ENCODE measurements at regions not wholly inside any gene's neighbourhood (a gene's known extent, or its start where the extent isn't known, plus 50 kb on each side); places are given as distances from the start of the nearest gene placed in this dataset.

DNA sequence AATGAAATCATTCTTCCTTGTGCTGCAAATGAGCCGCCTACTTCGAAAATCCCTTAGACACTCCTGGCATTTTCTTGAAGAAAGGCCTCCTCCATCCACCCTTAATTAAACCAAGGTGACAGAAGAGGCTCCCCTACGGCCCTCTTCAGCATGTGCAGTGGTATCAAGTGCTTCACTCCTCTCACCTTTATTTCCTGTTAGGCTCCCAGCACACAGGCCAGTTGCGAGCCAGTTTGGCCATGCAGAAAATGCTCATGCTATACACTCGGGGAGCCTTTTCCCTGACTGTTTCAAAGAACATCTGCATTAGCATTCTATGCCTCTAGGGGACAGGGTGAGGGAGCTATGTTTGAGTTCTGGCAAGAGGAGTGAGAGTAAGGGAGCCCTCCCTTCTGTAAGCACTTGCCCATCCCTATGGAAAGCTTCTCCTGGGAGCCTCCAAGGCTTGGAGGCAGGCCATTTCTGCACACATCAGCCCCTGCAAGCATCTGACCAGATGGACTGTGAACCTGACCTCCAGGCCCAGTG lies 291.5 kb downstream of the RPS29 start:
- Histone ChIP-seq H3K79me2 (ENCODE audit: control insufficient read depth, low read length) (no peaks in the 10 kb centered on the region), H3K9me3 (ENCODE audit: control insufficient read depth, insufficient read depth, low read length) (no peaks in the 10 kb centered on the region), H3K27me3 (ENCODE audit: control insufficient read depth, low read length) (no peaks in the 10 kb centered on the region), H3K4me1 (ENCODE audit: control insufficient read depth, low read length) (no peaks in the 10 kb centered on the region), H3K4me3 (ENCODE audit: low read length) (no peak overlapping the region), H3K9me2 (replicated peaks; ENCODE audit: control insufficient read depth, low read length) (no peaks in the 10 kb centered on the region), H4K20me1 (ENCODE audit: control insufficient read depth, insufficient read depth, low read depth, low read length) (no peaks in the 10 kb centered on the region), H3K27ac (ENCODE audit: low read depth, low read length) (no peak overlapping the region), H3K36me3 (ENCODE audit: control insufficient read depth, low read length) (no peaks in the 10 kb centered on the region), H3K4me2 (ENCODE audit: low read length) (no peak overlapping the region), H3F3A (ENCODE audit: control insufficient read depth, insufficient read depth) (no peaks in the 10 kb centered on the region)
- no peak for TF ChIP-seq EZH2phosphoT487 (IDR thresholded peaks at IDR 0.05; ENCODE audit: borderline replicate concordance, low read length)
- TF ChIP-seq, protein P1, sequence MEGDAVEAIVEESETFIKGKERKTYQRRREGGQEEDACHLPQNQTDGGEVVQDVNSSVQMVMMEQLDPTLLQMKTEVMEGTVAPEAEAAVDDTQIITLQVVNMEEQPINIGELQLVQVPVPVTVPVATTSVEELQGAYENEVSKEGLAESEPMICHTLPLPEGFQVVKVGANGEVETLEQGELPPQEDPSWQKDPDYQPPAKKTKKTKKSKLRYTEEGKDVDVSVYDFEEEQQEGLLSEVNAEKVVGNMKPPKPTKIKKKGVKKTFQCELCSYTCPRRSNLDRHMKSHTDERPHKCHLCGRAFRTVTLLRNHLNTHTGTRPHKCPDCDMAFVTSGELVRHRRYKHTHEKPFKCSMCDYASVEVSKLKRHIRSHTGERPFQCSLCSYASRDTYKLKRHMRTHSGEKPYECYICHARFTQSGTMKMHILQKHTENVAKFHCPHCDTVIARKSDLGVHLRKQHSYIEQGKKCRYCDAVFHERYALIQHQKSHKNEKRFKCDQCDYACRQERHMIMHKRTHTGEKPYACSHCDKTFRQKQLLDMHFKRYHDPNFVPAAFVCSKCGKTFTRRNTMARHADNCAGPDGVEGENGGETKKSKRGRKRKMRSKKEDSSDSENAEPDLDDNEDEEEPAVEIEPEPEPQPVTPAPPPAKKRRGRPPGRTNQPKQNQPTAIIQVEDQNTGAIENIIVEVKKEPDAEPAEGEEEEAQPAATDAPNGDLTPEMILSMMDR (IDR thresholded peaks at IDR 0.05; ENCODE audit: low read depth, low read length, poor library complexity, severe bottlenecking) = no peak

DNA sequence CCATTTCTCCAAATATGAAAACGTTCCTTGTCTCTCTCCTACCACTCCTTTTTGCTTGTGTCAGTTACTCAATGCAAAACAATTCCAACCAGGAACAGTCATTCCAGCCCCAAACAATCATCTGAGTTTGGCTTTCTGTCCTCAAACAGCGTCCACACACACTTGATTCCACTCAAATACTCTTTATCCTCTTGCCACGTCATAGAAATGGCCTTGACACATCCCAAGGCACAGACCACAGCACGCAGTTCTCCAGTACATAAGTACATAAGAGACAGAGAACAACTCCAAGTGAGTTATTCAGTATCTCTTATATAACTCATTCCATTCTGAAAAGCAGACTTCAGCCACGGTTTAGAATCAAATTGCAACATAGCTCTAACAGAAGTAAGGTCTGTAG lies 299.2 kb downstream of the RPS29 start:
- no peaks in the 10 kb centered on the region for H3K4me1 ChIP-seq (ENCODE audit: control insufficient read depth, low read length)
- H3F3A ChIP-seq (ENCODE audit: control insufficient read depth, insufficient read depth) = no peaks in the 10 kb centered on the region
- H3K4me2 ChIP-seq (ENCODE audit: low read length) = no peak overlapping the region
- H3K9me3 ChIP-seq (ENCODE audit: control insufficient read depth, insufficient read depth, low read length) = no peaks in the 10 kb centered on the region
- H3K9me2 ChIP-seq (replicated peaks; ENCODE audit: control insufficient read depth, low read length) = no peaks in the 10 kb centered on the region
- H3K27me3 ChIP-seq (ENCODE audit: control insufficient read depth, low read length) = peaks cover 2% of the 10 kb centered on the region; the same call in 1 of the 2 replicates
- H3K27ac ChIP-seq (ENCODE audit: low read depth, low read length) = no peak overlapping the region
- no peak for TF ChIP-seq EZH2phosphoT487 (IDR thresholded peaks at IDR 0.05; ENCODE audit: borderline replicate concordance, low read length)
- TF ChIP-seq, protein P1 (IDR thresholded peaks at IDR 0.05; ENCODE audit: low read depth, low read length, poor library complexity, severe bottlenecking) = no peak
- H3K36me3 ChIP-seq (ENCODE audit: control insufficient read depth, low read length) = no peaks in the 10 kb centered on the region
- H3K79me2 ChIP-seq (ENCODE audit: control insufficient read depth, low read length) = no peaks in the 10 kb centered on the region
- no peaks in the 10 kb centered on the region for H4K20me1 ChIP-seq (ENCODE audit: control insufficient read depth, insufficient read depth, low read depth, low read length)
- no peak overlapping the region for H3K4me3 ChIP-seq (ENCODE audit: low read length)

- peaks cover 2% of the 10 kb centered on the region; the same call in 1 of the 2 replicates for H3K27me3 ChIP-seq (ENCODE audit: control insufficient read depth, low read length)
- H4K20me1 ChIP-seq (ENCODE audit: control insufficient read depth, insufficient read depth, low read depth, low read length) = no peaks in the 10 kb centered on the region
- no peaks in the 10 kb centered on the region for H3K36me3 ChIP-seq (ENCODE audit: control insufficient read depth, low read length)
- no peak overlapping the region for H3K27ac ChIP-seq (ENCODE audit: low read depth, low read length)
- H3K9me2 ChIP-seq (replicated peaks; ENCODE audit: control insufficient read depth, low read length) = no peaks in the 10 kb centered on the region
- TF ChIP-seq, protein P1 (IDR thresholded peaks at IDR 0.05; ENCODE audit: low read depth, low read length, poor library complexity, severe bottlenecking) = no peak
- no peak for TF ChIP-seq EZH2phosphoT487 (IDR thresholded peaks at IDR 0.05; ENCODE audit: borderline replicate concordance, low read length)
- H3K4me3 ChIP-seq (ENCODE audit: low read length) = no peak overlapping the region
- H3K4me1 ChIP-seq (ENCODE audit: control insufficient read depth, low read length) = no peaks in the 10 kb centered on the region
- no peaks in the 10 kb centered on the region for H3F3A ChIP-seq (ENCODE audit: control insufficient read depth, insufficient read depth)
- H3K79me2 ChIP-seq (ENCODE audit: control insufficient read depth, low read length) = no peaks in the 10 kb centered on the region
- no peaks in the 10 kb centered on the region for H3K9me3 ChIP-seq (ENCODE audit: control insufficient read depth, insufficient read depth, low read length)
- H3K4me2 ChIP-seq (ENCODE audit: low read length) = no peak overlapping the region
Measured at GRCh38 chr14:49286257-49286983, 299.8 kb downstream of the RPS29 start.
